HepG2 (cell line): ENCODE measurements at regions not wholly inside any gene's neighbourhood (a gene's known extent, or its start where the extent isn't known, plus 50 kb on each side); places are given as distances from the start of the nearest gene placed in this dataset.

ENCODE experiments used
- ATAC-seq: fragments of 200-7000 bp; cut with Tn5 transposase; 3 replicates; pipeline ENCODE4 v1.9.1; 2020; ENCODE audit warnings: mild to moderate bottlenecking, moderate library complexity
- BruUV-seq: library from RNA; stranded (reverse); fragments of 400-500 nt; replicated peaks from 2 replicates; lab custom pipeline; 2021; lab: Mats Ljungman, UMichigan
- CTCF ChIA-PET: fragments of 300-600 bp; formaldehyde crosslinking; extraction: SDS; loops from one replicate; lab custom pipeline; 2021; ENCODE audit warnings: low total read pairs, inconsistent platforms, low intra/inter-chr PET ratio; lab: Yijun Ruan, JAX
- POLR2A ChIA-PET: fragments of 350-600 bp; sonication (Branson Sonifier 250); formaldehyde crosslinking; loops from one replicate; lab custom pipeline; 2020; ENCODE audit warnings: antibody characterized with exemption, inconsistent platforms; lab: Yijun Ruan, JAX
- DNase-seq: peaks from one replicate; pipeline ENCODE4 v3.0.0-alpha.2; 2015; ENCODE audit warnings: low spot score
- FAIRE-seq: peaks from 3 replicates; lab custom pipeline; 2011; peaks lifted over from hg19 to GRCh38; lab: Jason Lieb, UNC
- H2AFZ ChIP-seq: one replicate; pipeline ENCODE4 v1.6.1; 2011; ENCODE audit warnings: low read length, inconsistent platforms
- H3K27ac ChIP-seq: fragments of 300-600 bp; 3 replicates; pipeline ENCODE4 v1.8.0; 2011; ENCODE audit warnings: mixed run types, mild to moderate bottlenecking, mixed read lengths, low read length, inconsistent platforms; ENCODE audit not compliant: insufficient read depth; ENCODE audit errors: extremely low read length
- H3K27me3 ChIP-seq, 2 experiments: fragments of 200-600 bp in 1 of 2; 2 replicates in 1 of 2; 3 replicates in 1 of 2; pipeline versions ENCODE4 v1.6.0 to v1.8.0; 2011; ENCODE audit warnings: low read length in 2 of 2, mild to moderate bottlenecking in 2 of 2, moderate library complexity in 2 of 2, inconsistent platforms in 1 of 2; ENCODE audit not compliant: insufficient read depth in 2 of 2, control insufficient read depth in 1 of 2
- H3K36me3 ChIP-seq, 2 experiments: fragments of 200-600 bp in 1 of 2; replicated peaks in 1 of 2; 2 replicates in 1 of 2; 3 replicates in 1 of 2; pipeline versions ENCODE4 v1.5.1 to v1.8.0; 2011; ENCODE audit warnings: low read length in 2 of 2, inconsistent platforms in 1 of 2; ENCODE audit not compliant: insufficient read depth in 2 of 2, control insufficient read depth in 1 of 2
- H3K4me1 ChIP-seq: 2 replicates; pipeline ENCODE4 v1.5.1; 2012; ENCODE audit warnings: low read length, inconsistent platforms; ENCODE audit not compliant: insufficient read depth
- H3K4me2 ChIP-seq: 2 replicates; pipeline ENCODE4 v1.6.0; 2011; ENCODE audit warnings: low read depth, low read length, inconsistent platforms
- H3K4me3 ChIP-seq, 3 experiments: fragments of 200-600 bp in 1 of 3; sonication (generic), shearing (Covaris generic) in 1 of 3; replicated peaks in 1 of 3; 2 replicates each; pipeline ENCODE4 v1.5.1; 2011 to 2016; ENCODE audit warnings: low read length in 3 of 3, inconsistent platforms in 2 of 3, low read depth in 2 of 3, mild to moderate bottlenecking in 2 of 3, control low read depth in 1 of 3, mixed read lengths in 1 of 3; ENCODE audit not compliant: insufficient read depth in 1 of 3
- H3K79me2 ChIP-seq: one replicate; pipeline ENCODE4 v1.6.1; 2011; ENCODE audit warnings: low read length, inconsistent platforms; ENCODE audit not compliant: insufficient read depth
- H3K9ac ChIP-seq: 2 replicates; pipeline ENCODE4 v1.6.0; 2011; ENCODE audit warnings: mild to moderate bottlenecking, low read depth, low read length, inconsistent platforms; ENCODE audit not compliant: insufficient read depth
- H3K9me3 ChIP-seq: 2 replicates; pipeline ENCODE4 v1.5.1; 2012; ENCODE audit warnings: mild to moderate bottlenecking, low read length
- H4K20me1 ChIP-seq: 2 replicates; pipeline ENCODE4 v1.6.0; 2011; ENCODE audit warnings: inconsistent platforms, mild to moderate bottlenecking, low read length, moderate library complexity; ENCODE audit not compliant: insufficient read depth
- ETV6 ChIP-seq: sonication (generic); formaldehyde crosslinking; conservative IDR thresholded peaks from 2 replicates; pipeline ENCODE4 v1.4.0; 2020; ENCODE audit warnings: missing genetic modification reagents
- HDAC2 ChIP-seq: sonication (generic); formaldehyde crosslinking; IDR thresholded peaks from 2 replicates; pipeline ENCODE4 v1.4.0; 2020; ENCODE audit warnings: missing genetic modification reagents
- KAT8 ChIP-seq: IDR thresholded peaks from 2 replicates; pipeline ENCODE4 v1.6.1; 2016; ENCODE audit warnings: missing genetic modification reagents, missing compliant biosample characterization
- KDM6A ChIP-seq: IDR thresholded peaks from 2 replicates; pipeline ENCODE4 v1.6.1; 2016; ENCODE audit warnings: low read depth
- MXD4 ChIP-seq: IDR thresholded peaks from 2 replicates; pipeline ENCODE4 v1.6.1; 2016; ENCODE audit warnings: mild to moderate bottlenecking, missing biosample characterization, missing genetic modification reagents
- POLR2G ChIP-seq: fragments of 200-400 bp; formaldehyde crosslinking; IDR thresholded peaks from 2 replicates; pipeline ENCODE4 v1.6.1; 2018; ENCODE audit warnings: mild to moderate bottlenecking, low read depth, low read length, moderate library complexity
- SALL2 ChIP-seq: sonication (generic); formaldehyde crosslinking; IDR thresholded peaks from 2 replicates; pipeline ENCODE4 v1.8.1; 2023; ENCODE audit warnings: mild to moderate bottlenecking, missing genetic modification reagents, inconsistent platforms
- THYN1 ChIP-seq: sonication (generic); formaldehyde crosslinking; IDR thresholded peaks from 2 replicates; pipeline ENCODE4 v1.8.1; 2023; ENCODE audit warnings: low read depth, mild to moderate bottlenecking, moderate library complexity, missing genetic modification reagents, borderline replicate concordance
- ZNF143 ChIP-seq: sonication (generic); formaldehyde crosslinking; IDR thresholded peaks from 2 replicates; pipeline ENCODE4 v1.4.0; 2020; ENCODE audit warnings: missing genetic modification reagents
- ZNF230 ChIP-seq: sonication (generic); formaldehyde crosslinking; IDR thresholded peaks from 2 replicates; pipeline ENCODE4 v1.4.0; 2020; ENCODE audit warnings: mild to moderate bottlenecking, missing genetic modification reagents
- ZNF496 ChIP-seq: sonication (generic); formaldehyde crosslinking; IDR thresholded peaks from 2 replicates; pipeline ENCODE4 v1.8.1; 2023; ENCODE audit warnings: mild to moderate bottlenecking, moderate library complexity, missing genetic modification reagents; ENCODE audit not compliant: insufficient replicate concordance
- WGBS: methylation state at CpG from one replicate; pipeline ENCODE4 v1.1.6; 2017; ENCODE audit warnings: low lambda C conversion rate; 5-methylcytosine and 5-hydroxymethylcytosine counted together
- in situ Hi-C: cut with HindIII; loops from 2 replicates; pipeline ENCODE4 v1.10.0; 2017; ENCODE audit warnings: low pct_unique_long_range_greater_than_20kb; ENCODE audit not compliant: extremely low pct_ligation_motif_present
- intact Hi-C: fragments of 100-400 bp; cut with micrococcal nuclease; formaldehyde crosslinking; loops from one replicate; pipeline ENCODE4 v1.10.0; 2022; ENCODE audit not compliant: unreplicated experiment
- TF ChIP-seq, protein P1 (sequence below): sonication (generic); formaldehyde crosslinking; IDR thresholded peaks from 2 replicates; pipeline ENCODE4 v1.5.1; 2020; ENCODE audit warnings: mild to moderate bottlenecking, missing genetic modification reagents, moderate library complexity
- TF ChIP-seq, protein P2 (sequence below): sonication (generic); formaldehyde crosslinking; conservative IDR thresholded peaks from 2 replicates; pipeline ENCODE4 v1.5.0; 2020; ENCODE audit warnings: missing genetic modification reagents
- TF ChIP-seq, protein P3 (sequence below), 2 experiments: sonication (generic) in 1 of 2; formaldehyde crosslinking in 1 of 2; IDR thresholded peaks; 2 replicates each; pipeline versions ENCODE4 v1.4.0 to v1.6.1; 2018 to 2020; ENCODE audit warnings: missing genetic modification reagents in 2 of 2, borderline replicate concordance in 1 of 2, low read depth in 1 of 2, mild to moderate bottlenecking in 1 of 2, missing biosample characterization in 1 of 2

DNA sequence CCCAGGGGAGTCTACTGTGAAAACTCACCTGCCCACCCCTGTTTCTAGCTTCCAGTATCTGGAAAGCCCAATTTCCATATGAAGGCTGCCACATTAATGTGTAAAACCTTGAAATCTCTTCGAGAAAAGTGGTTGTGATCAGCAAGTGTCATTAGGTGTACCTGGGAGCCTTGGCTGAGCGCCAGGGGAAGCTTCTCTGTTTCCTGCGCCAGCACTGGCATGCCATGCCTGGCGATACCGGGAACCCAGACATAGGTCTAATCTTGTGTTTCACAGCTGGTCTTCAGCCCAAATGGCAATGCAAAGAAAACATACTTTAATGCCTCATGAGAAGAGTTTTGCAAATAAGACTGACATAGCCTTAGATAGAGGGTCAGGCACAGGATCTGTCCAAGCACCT, 101.6 kb downstream of the TENT4A start:
- in situ Hi-C loops, result loop anchor here (25.0 kb wide), 2 partner anchors 572 to 772 kb away; partner anchors contain the start of gene ADCY2

DNA sequence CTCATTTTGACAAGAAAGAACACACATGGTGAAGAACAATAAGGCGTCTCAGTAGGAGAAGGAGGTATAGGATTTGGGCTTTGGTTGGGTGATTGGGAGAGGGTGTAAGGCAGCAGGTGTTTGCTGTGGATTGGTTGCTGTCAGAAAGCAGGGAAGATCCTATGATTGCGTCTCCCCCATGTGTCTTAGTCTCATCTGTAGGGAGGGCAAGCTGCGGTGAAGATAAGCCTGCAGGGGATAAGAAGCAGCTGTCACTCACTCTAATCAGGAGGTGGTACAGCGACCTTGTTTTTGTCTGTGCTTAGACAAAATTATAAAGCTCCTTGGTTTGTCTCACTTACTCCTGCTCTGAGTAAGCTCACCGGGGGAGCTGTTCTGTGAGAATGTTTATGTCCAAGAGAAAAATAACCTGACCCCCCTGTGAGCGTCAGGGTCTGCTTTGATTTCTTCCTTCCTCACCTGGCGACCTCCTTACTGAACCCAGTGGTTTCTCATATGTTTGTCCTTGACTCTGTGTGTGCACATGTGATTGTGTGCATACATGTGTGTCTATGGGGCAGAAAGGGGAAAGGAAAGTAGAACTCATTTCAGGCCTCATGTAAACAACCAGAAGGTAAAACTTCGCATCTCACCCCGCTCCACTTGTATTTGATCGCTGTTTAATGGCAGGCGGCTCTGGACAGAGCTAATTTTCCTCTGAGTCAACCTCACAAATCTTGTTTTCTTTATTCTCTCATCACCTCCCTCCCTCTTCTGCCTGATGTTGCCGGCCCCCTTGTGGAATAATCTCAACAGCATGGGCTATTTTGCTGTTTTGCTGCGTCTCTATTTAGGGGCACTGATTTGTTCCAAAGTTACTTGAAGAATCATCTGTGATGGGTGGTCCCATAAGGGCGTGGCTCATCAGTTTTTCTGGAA, 105.6 kb downstream of the TENT4A start:
- FAIRE-seq, result no peak
- H2AFZ ChIP-seq, result no peak overlapping the region
- no peak for DNase-seq
- H3K27me3 ChIP-seq, result 0 out of 5 replicates have a peak, but pooled peaks cover 0 to 8% of the 10 kb centered on the region in 2 experiments
- H3K4me1 ChIP-seq, result no peaks in the 10 kb centered on the region
- H3K4me2 ChIP-seq, result no peak overlapping the region
- H3K36me3 ChIP-seq, result no peaks in the 10 kb centered on the region
- no peak overlapping the region for H3K9ac ChIP-seq
- H3K4me3 ChIP-seq, result no peak overlapping the region
- ChIA-PET POLR2A (no interaction called here), CTCF (no interaction called here)
- H4K20me1 ChIP-seq, result no peaks in the 10 kb centered on the region
- BruUV-seq, result no TSS peak
- WGBS, result 9% methylated on average over 13 of the region's 14 CpGs
- H3K27ac ChIP-seq, result no peak overlapping the region
- ATAC-seq, result no peak
- intact Hi-C loops, result no loop called here
- in situ Hi-C loops, result loop anchor here (25.0 kb wide), 2 partner anchors 568 to 768 kb away; partner anchors contain the start of gene ADCY2
- H3K9me3 ChIP-seq, result peaks cover 8% of the 10 kb centered on the region; the same call in 1 of the 2 replicates
- H3K79me2 ChIP-seq, result no peaks in the 10 kb centered on the region
- TF ChIP-seq MXD4 (CRISPR knock-in tag), result no peak
- TF ChIP-seq ZNF496 (CRISPR knock-in tag), result no peak
- TF ChIP-seq KAT8 (CRISPR knock-in tag), result no peak
- TF ChIP-seq, protein P1, sequence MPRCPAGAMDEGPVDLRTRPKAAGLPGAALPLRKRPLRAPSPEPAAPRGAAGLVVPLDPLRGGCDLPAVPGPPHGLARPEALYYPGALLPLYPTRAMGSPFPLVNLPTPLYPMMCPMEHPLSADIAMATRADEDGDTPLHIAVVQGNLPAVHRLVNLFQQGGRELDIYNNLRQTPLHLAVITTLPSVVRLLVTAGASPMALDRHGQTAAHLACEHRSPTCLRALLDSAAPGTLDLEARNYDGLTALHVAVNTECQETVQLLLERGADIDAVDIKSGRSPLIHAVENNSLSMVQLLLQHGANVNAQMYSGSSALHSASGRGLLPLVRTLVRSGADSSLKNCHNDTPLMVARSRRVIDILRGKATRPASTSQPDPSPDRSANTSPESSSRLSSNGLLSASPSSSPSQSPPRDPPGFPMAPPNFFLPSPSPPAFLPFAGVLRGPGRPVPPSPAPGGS, result no peak
- TF ChIP-seq, protein P2, sequence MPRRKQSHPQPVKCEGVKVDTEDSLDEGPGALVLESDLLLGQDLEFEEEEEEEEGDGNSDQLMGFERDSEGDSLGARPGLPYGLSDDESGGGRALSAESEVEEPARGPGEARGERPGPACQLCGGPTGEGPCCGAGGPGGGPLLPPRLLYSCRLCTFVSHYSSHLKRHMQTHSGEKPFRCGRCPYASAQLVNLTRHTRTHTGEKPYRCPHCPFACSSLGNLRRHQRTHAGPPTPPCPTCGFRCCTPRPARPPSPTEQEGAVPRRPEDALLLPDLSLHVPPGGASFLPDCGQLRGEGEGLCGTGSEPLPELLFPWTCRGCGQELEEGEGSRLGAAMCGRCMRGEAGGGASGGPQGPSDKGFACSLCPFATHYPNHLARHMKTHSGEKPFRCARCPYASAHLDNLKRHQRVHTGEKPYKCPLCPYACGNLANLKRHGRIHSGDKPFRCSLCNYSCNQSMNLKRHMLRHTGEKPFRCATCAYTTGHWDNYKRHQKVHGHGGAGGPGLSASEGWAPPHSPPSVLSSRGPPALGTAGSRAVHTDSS (CRISPR knock-in tag), result no peak
- TF ChIP-seq HDAC2, result no peak
- TF ChIP-seq, protein P3, sequence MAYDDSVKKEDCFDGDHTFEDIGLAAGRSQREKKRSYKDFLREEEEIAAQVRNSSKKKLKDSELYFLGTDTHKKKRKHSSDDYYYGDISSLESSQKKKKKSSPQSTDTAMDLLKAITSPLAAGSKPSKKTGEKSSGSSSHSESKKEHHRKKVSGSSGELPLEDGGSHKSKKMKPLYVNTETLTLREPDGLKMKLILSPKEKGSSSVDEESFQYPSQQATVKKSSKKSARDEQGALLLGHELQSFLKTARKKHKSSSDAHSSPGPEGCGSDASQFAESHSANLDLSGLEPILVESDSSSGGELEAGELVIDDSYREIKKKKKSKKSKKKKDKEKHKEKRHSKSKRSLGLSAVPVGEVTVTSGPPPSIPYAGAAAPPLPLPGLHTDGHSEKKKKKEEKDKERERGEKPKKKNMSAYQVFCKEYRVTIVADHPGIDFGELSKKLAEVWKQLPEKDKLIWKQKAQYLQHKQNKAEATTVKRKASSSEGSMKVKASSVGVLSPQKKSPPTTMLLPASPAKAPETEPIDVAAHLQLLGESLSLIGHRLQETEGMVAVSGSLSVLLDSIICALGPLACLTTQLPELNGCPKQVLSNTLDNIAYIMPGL (CRISPR knock-in tag; IDR thresholded peaks at IDR 0.05; ENCODE audit: borderline replicate concordance in 1 of 2, low read depth in 1 of 2), result no peak
- TF ChIP-seq ETV6 (CRISPR knock-in tag), result no peak
- TF ChIP-seq ZNF230 (CRISPR knock-in tag), result no peak
- TF ChIP-seq POLR2G, result no peak
- TF ChIP-seq ZNF143, result no peak

More for the DNA sequence above, 101.6 kb downstream of the TENT4A start:
- Histone ChIP-seq H3K4me2 (no peak overlapping the region), H3K79me2 (no peaks in the 10 kb centered on the region), H3K9ac (no peak overlapping the region), H3K27ac (no peak overlapping the region), H4K20me1 (no peaks in the 10 kb centered on the region), H3K4me3 (no peak overlapping the region), H3K9me3 (no peaks in the 10 kb centered on the region), H3K4me1 (no peaks in the 10 kb centered on the region), H3K27me3 (peaks cover 0 to 6% of the 10 kb centered on the region in 2 experiments; a peak in 1 of 5 replicates), H2AFZ (no peak overlapping the region), H3K36me3 (no peaks in the 10 kb centered on the region)
- ATAC-seq (no peak), DNase-seq (no peak), FAIRE-seq (no peak)
- no CpG with 5 or more reads among the region's 5 CpGs for WGBS
- intact Hi-C loops, result no loop called here
- no peak for TF ChIP-seq THYN1
- no peak for TF ChIP-seq KDM6A
- TF ChIP-seq SALL2 (CRISPR knock-in tag), result no peak
- ChIA-PET CTCF (no interaction called here), POLR2A (no interaction called here)
- no TSS peak for BruUV-seq
